C4-2B (cell line): ENCODE measurements at regions not wholly inside any gene's neighbourhood (a gene's known extent, or its start where the extent isn't known, plus 50 kb on each side); places are given as distances from the start of the nearest gene placed in this dataset.

ENCODE experiments used
- ZFX ChIP-seq: fragments of 450-650 bp; IDR thresholded peaks from 2 replicates; pipeline ENCODE4 v1.6.1; 2017
- TF ChIP-seq, protein P1 (sequence below): fragments of 450-650 bp; conservative IDR thresholded peaks from 2 replicates; pipeline ENCODE4 v1.5.1; 2017; ENCODE audit warnings: mild to moderate bottlenecking

DNA sequence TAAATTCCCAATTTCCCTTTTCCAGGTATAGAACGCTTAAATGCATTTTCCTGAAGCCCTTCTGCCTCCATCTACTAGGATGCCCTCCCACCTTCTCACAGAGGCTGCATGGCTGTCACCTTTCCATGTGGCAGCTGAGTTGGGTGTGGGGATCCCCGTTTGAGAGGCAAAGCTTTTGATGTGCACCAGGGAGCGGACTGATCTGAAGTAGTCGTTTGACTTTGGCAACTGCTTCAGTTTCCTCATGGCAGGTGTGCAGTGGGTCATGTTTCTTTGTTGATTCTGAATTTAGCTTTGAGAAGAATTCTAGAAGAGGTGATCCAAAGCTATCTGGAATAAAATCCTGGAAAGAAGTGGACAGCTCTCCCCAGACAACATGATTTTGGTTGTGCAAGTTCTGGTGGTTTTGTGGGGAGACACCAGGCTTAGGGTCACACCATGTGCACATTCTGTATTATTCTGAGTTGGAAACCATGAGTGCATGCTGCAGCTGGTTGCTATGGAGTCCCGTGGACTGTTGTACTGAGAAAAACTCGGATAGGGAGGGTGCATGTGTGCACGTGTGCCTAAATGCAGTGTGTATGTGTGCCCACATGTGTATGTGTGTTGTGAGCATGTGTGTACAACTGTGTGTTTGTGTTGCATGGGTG lies 63.5 kb downstream of the GADD45G start:
- TF ChIP-seq, protein P1, sequence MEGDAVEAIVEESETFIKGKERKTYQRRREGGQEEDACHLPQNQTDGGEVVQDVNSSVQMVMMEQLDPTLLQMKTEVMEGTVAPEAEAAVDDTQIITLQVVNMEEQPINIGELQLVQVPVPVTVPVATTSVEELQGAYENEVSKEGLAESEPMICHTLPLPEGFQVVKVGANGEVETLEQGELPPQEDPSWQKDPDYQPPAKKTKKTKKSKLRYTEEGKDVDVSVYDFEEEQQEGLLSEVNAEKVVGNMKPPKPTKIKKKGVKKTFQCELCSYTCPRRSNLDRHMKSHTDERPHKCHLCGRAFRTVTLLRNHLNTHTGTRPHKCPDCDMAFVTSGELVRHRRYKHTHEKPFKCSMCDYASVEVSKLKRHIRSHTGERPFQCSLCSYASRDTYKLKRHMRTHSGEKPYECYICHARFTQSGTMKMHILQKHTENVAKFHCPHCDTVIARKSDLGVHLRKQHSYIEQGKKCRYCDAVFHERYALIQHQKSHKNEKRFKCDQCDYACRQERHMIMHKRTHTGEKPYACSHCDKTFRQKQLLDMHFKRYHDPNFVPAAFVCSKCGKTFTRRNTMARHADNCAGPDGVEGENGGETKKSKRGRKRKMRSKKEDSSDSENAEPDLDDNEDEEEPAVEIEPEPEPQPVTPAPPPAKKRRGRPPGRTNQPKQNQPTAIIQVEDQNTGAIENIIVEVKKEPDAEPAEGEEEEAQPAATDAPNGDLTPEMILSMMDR, result no peak
- no peak for TF ChIP-seq ZFX
